GM21786 (cell line): ENCODE measurements at regions not wholly inside any gene's neighbourhood (a gene's known extent, or its start where the extent isn't known, plus 50 kb on each side); places are given as distances from the start of the nearest gene placed in this dataset.

Experiments used
- ATAC-seq: cut with Tn5 transposase; IDR thresholded peaks from one replicate; pipeline ENCODE4 v1.9.1; 2021; ENCODE audit not compliant: unreplicated experiment

- ATAC-seq = no peak
These were observed 114.0 kb upstream of the PJA1 start for GRCh38 chrX:69279234-69279633.

- no peak for ATAC-seq
These were observed 112.9 kb upstream of the PJA1 start for GRCh38 chrX:69278031-69278687.

DNA sequence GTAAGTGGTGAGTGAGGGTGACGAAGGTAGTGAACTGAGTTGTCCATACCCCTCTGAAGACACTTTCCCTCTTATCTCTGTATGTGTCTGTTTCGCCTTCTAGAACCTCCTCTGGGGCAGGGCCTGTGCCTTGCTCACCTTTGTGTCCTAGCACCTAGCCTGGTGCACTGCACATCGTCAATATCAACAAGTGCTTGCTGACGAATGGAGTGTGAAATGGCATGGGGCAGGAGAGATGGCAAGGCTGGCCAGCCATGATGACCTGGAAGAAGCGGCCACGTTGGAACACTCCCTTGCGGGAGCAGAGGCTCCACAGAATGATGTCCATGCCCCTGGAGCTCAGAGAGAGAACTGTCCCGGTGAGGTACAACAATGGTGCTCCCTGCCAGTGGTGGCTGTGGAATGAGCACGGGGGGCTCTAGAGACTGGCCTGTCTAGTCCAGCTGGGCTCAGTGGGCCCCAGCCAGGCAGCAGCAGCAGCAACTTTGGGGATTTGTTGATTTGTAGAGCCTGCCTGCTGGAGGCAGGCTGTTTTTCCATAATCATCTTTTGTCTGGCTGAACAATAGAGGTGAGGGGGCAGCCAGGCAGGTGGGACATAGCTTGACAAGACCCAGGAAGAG, 112.2 kb upstream of the PJA1 start:
- no peak for ATAC-seq

DNA sequence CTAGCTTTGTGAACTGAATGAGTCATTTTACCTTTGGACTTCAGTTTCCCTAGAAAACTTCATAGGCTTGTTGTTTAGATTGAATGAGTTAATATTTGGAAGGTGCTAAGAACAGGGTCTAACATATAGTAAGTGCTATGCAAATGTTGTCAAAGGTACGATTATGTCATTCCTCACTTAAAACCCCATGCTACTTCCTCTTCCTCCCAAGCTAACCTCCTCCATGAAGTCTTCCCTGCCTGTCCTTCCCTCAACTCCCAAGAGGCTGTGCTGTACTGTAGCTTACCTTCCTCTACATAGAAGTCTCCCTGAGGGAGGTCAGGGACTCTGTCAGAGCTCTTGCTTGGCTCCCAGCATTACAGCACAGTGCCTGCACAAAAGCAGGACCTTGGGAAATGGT, 103.4 kb upstream of the PJA1 start:
- ATAC-seq = no peak

DNA sequence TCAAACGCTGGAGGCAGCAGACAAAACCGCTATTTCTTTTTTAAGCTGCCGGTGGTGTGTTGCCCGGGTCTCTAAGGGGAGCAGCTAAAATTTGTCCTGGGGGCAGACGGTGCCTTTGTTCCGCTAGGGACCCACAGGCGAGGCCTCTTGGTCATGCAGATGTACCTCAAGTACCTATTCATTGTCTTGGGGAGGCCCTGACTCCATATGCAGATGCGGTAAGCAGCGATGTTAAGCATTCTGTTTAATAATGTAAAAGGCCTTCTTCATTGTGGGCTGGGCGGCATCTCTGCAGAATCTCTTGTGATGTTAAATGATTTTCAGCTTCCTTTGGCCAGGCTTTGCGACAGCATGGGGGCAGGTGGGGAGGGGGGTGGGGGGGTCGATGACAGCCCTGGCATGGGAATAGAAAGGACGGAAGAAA, 98.9 kb upstream of the PJA1 start:
- ATAC-seq = no peak

DNA sequence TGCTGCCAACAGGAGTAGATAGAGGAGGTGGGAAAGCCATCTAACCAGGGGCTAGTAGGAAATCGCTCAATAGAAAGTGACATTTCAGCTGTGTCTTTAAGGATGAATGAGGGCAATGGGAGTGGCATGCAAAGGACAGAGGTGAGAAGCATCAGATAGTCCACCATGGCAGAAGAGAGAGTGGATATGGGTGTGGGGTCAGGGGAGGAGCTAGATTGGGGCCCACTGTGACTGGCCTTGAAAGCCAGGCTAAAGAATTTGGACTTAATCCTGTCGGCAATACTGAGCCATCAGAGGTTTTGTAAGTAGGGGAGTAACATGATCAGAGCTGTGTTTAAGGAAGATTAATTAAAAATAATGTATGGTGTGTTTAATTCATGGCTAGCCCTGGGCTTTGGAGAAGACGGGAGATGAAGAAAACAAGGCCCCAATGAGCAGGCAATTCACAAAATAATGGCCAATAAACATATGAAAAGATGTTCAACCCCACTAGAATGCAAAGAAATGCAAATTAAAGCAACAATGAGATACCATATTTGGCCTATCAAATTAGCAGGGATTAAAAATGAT, 98.1 kb upstream of the PJA1 start:
- no peak for ATAC-seq

- ATAC-seq = no peak
These were observed 97.0 kb upstream of the PJA1 start for GRCh38 chrX:69262036-69262936.

- ATAC-seq = no peak
These were observed 94.9 kb upstream of the PJA1 start for GRCh38 chrX:69260169-69260568.

GRCh38 chrX:69258893-69259292, 93.6 kb upstream of the PJA1 start:
- ATAC-seq = no peak

DNA sequence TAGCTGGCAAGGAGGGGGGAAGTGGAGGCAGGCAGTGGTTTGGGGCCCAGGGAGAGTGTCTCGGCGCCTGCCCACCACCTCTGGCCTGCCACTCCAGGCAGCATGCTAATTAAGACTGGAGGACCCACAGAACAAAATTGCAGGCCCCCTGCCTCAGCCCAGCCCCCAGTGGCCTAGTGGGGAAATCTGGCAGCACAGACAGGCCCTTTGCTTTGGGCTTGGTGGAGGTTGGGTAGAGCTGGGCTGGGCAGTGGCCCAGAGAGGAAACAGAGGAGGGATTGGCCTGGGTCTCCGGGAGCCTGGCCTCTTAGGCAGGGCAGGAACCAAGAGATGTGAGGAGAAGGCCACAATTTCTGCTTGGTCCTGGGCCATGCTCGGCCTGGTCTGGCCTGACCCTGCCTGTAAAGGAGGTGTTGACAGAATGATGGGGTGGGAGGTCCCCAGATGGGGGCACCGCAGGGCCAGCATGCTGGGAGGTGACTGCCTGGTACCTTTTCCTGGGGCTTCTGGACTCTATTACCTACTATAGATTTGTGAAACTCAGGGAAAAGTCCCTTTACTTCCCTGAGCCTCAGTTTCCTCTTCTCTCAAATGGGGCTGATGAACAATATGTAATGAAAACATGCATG, 92.4 kb upstream of the PJA1 start:
- ATAC-seq = no peak

GRCh38 chrX:69256291-69256565, 91.0 kb upstream of the PJA1 start:
- ATAC-seq = no peak

- ATAC-seq = no peak
These were observed 90.4 kb upstream of the PJA1 start for GRCh38 chrX:69255441-69256290.

- ATAC-seq = no peak
These were observed 88.6 kb upstream of the PJA1 start for GRCh38 chrX:69253821-69254220.

- no peak for ATAC-seq
These were observed 78.0 kb upstream of the PJA1 start for GRCh38 chrX:69243276-69243675.

GRCh38 chrX:69238887-69239231, 73.6 kb upstream of the PJA1 start:
- no peak for ATAC-seq

- no peak for ATAC-seq
These were observed 73.0 kb upstream of the PJA1 start for GRCh38 chrX:69238114-69238886.

DNA sequence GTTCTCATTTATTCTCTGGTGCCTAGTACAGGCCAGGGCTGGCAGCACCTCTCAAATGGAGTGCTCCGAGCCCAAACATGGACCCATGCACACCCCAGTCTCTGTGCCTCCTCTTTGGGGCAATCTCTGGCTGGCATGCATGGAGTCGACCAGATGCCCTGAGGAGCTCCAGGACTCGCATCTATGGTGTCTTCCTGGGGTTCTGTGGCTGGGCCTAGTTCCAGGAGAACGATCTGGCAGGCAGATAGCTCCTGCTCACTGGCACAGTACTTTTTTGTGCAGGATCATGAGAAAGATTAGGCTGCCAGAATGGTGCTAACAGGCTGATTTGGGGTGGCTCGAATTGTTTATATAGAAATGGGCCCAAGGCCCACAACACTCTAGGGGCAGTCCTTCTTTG, 72.0 kb upstream of the PJA1 start:
- ATAC-seq = no peak

DNA sequence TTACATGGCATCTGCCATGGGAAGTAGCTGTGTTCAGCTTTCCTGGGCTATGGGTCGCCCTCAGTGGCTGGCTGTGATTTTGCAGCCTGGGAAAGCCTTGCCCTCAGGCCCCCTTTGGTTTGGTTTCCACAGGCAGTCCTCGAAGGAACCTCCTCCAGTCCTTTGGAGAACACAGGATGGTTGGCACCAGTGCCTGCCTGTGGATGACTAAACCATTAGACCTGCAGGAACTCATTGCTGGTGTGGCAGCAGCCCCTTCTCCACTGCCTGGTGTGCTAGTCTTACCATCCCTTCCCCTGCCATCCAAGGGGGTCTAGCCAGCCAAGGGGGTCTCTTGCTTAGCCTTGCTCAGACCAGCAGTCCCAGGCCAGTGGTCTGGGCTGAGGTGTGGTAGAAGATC, 71.4 kb upstream of the PJA1 start:
- no peak for ATAC-seq

DNA sequence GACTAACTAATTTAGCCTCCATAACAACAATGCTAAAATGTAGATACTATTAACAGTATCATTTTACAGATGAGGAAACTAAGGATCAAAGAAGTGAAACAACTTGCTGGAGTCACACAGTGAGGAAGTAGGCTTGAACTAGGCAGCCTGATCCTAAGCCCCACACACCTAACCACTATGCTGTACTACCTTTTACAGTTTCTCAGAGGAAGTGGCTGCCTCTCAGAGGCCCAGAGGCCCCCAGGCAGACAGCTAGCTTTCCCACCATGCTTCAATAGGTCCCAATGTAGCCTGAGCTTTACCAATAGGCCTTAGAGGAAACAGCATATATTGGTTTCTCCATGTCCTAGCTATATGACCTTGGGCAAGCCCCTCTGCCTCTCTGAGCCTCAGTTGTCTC, 69.4 kb upstream of the PJA1 start:
- ATAC-seq = no peak

GRCh38 chrX:69232945-69233344, 67.7 kb upstream of the PJA1 start:
- no peak for ATAC-seq
